Middle frontal gyrus (tissue), 1 donor: ENCODE measurements at regions not wholly inside any gene's neighbourhood (a gene's known extent, or its start where the extent isn't known, plus 50 kb on each side); places are given as distances from the start of the nearest gene placed in this dataset.
"Not testable (repeated sequence)": the region's sequence is repeated elsewhere in the genome, so short reads cannot be mapped to it uniquely, and the experiment has no call there.

Source experiments
- DNase-seq: peaks from one replicate; pipeline ENCODE4 v3.0.0-alpha.2; 2015; ENCODE audit warnings: low spot score; ENCODE audit errors: extremely low spot score

DNA sequence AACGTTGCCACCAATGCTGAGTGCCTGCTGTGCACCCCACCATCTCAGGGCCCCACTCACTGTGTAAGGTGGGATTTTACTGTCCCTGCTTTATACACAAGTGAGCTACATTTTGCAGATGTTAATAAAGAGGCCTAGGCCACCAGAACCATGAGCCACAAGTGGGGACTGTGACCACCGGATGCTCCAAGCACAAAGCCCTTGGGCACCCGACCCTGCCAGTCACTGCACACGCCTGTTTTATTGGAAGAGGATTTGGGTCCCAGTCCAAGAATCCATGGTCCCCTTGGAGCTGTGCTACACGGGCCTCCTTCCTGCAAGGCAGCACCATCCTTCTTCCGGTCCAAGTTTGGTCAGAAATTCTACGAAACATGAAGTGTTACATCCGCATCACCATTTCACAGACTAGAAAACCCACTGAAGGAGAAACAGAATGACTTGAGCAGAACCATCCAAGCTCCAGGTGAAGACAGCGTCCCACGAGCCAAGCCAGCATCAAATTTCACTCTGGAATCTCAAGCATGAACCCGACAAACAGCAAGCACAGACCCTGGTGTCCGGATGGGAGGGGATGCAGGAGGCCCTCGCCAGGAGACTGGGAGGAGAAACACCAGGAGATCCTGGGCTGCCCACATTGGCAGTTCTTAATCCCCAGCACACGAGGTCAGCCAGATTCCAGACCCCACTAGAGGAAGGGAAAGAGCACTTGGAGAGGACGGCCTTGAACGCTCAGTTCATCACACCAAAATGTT is 226.9 kb downstream of the DLL1 start:
- no peak for DNase-seq

DNA sequence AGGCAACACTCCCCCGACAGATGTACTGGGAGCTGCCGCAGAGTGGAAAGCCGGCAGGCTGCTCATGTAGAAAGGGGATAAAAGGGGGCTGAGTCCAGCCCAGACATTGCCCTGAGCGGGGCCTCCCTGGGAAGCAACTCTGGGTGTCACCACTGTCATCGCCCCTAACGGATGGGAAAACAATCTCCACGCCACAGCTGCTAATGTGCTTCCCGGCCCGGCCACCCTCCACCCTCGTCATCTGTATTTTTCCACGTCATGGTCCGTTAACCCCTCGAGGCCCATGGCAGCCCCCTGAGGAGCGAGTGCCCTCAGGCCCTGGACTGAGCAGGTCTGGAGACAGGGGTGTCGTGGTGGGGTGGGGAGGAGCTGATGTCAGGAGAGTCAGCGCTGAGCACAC is 227.4 kb downstream of the DLL1 start:
- DNase-seq = no peak

DNA sequence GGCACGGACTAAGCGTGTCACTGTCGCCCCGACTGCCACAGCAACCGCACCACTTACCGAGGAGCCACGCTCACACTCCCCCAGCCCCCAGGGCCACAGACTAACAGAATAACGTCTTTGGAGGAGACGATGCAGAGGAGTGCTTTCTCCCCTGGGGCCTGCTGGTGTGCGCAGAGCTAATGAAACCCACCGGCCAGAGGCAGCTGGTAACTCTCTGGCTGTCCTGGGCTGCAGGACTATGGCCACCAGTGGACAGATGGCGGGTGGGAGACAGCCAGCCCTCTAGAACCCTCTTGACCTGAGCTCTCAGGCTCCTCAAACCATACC is 228.0 kb downstream of the DLL1 start:
- DNase-seq = no peak

DNA sequence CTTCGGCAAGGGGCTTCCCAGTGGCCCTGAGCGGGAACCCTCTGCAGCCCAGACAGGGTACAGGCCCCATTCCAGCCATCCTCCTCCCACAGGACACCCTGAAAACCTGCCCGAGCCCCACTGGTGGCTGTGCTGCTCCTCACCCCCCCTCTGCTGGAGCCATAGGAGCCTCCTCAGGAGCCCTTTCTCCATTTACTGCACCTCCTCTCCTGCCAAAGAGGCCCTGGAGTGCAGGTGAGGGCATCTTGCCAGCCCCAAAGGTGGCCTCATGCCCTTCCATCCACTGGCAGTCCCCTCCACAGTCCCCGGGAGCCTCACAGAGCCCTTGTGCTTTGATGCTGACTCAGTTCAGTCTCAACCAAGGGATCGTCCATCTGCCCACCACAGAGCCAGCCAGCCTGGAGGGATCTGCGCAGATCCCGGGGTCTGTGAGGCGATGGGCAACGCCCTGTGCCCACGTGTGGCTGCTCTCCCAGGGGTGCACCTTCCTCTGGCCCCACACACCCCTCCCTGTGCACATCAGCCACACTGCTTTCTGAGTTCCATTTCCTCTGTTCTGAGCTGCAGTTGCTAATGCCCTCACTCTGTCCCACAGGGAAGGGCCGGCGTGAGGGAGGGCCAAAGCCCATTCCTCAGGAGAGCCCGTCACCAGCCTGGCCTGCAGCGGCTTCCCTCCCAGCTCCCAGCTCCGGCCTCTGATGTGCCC is 228.5 kb downstream of the DLL1 start:
- DNase-seq = no peak

DNA sequence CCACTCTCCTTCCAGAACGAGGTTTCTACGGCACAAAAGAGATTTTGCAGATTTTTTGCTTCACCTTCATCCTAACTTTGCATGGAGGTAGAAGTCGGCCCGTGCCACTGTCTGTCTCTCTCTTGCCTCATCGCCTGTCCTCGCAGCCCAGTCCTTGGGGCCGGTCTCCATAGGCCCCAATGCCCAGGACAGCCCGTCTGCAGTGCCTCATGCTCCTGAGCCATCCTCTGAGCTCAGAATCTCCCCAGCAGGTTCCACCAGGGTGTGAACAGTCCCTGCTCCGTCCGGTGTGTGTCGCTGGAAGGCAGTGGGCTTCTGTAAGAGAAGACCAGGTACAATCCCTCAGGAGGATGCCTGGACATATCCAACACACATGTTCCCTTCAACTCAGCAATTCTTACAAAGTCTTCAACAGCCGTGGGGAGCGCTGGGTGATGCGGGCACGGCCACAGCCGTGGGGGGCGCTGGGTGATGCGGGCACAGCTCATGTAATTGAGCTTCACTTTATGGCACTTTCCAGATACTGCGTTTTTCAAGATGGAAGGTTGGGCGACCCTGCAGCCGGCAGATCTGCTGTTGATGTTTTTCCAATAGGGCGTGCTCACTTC is 231.9 kb downstream of the DLL1 start:
- DNase-seq = no peak

DNA sequence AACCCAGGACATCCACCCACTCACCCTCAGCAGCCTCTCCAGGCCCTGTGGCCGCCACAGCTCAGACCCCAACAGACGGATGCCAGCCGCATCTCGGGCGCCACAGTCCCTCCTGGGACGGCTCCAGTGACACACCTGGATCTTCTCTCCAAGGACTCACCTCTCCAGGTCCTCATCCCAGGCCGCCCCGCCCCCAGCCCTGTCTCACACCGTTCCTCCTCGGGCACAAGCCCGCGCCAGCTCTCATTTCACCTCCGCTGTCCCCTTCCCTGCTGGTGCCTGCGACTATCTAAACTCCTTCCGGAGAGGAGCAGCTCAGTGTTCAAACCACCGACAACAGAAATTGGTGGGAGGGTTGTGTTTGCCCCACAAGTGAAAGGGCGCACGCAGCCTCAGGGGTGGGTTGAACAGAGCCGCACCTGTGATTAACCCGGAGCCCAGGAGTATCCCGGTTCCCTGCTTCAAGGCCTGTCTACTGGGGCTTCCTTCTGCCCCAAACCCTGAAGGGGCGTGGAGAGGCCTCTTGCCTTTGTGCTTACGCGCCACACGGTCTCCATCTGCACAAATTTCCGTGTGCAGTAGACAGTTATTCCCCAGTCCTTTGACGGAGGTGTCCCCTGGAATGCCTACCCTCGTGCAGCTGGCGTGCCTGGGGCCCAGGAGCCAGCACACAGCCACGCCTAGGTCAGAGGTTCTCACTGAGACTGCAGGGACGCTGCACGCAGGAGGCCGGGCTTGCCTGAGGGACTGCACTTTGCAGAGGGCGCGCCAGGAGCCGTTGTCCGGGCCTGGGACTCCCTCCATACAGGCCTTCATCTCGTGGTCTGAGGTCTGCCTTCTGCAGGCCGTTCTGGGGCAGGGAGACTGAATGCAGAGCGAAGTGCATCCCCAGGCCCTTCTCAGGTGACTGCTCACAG is 232.7 kb downstream of the DLL1 start:
- DNase-seq = no peak

DNA sequence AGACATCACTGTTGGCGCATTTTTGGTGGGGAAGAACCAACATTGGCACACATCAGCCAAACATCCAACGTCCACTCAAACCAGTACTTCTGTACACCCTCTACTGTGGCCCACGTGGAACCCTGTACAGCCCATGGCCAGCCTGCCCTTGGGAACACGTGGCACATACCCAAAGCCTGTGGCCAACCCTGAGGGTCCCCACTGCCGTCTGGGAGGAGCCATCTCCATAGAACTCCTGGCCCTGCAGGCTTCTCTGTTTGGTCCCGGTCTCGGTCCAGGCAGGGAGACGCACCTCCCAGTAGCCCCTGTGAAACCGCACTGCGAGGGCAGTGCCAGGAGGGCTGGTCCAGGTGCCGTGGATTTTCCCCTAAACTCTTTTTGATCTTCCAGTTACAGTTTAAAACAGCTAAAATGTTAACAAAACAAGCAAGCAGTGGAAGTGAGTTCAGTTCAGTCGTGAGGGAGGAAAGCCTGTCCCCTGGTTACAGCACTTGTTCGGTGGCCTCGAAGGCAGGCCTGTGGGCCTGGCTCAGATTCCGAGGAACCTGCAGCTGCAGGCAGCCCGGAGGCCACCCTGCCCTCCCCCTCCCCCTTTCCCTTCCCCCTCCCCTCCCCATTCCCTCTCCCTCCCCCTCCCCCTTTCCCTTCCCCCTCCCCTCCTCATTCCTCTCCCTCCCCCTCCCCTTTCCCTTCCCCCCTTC is 233.7 kb downstream of the DLL1 start:
- no peak for DNase-seq

DNA sequence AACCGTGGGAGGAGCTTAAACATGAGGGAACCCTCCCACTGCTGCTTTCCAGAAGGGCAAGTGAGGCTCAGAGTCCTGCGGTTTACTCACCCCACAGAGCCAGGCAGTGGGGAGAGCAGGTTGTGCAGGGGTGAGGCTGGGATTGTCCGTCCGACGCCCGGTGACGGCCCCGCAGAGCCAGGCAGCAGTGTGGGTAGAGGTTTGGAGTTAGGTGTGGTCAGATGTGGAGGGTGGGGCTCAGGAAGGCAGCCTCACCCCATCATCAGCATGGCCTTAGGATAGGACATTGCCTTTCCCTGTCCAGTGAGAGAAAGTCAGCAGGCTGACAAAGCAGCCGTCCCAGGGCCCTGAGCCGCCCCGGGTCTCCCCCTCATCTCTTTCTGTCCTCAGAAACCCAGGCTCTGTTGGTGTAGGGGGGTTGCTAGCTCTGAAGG is 234.6 kb downstream of the DLL1 start:
- DNase-seq = no peak

DNA sequence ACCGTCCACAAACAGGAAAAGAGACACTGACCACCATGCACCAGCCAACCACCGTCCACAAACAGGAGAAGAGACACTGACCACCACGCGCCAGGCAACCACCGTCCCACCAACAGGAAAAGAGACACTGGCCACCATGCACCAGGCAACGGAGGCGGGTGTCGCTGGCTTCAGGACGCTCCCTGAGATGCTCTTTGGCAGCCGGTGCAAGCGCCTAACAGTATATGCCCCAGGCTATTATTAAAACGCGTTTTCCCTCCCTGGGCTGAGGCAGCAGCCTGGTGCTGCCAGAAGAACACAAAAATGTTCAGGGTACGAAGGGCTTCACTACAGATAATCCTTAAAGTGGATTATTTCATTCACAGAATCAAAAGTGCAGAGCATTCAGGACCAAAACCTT is 235.1 kb downstream of the DLL1 start:
- DNase-seq = not testable (repeated sequence)

DNA sequence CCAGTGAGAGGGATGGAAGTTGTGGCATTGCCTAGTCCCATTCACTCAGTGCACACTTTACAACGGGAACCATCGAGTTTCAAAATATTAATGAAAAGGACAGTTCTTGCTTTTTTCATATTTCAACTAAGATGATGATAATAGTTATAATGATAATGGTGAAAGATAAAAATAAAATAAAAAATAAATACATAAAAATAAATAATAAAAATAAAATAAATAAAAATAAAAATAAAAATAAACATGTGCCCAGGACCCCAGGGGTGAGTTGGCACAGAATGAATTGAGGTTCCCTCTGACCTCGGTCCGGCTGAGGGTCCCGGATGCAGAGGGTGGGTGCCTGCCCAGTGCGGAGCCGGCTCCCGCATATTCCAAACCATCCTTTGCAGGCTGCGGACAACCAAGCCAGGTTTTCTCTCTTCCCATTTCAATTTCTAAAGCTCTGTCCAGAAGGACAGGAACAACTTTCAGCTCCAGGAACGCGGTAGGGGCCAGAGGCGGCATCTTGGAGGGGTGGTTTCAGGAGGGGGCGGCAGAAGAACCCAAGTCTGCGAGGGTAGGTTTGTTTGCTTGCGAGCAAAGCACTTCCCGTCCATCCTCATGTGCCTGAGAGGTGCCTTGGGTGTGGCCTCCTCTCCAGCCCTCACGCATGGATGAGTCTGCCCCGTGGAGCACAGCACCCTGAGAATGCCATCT is 236.8 kb downstream of the DLL1 start:
- no peak for DNase-seq

DNA sequence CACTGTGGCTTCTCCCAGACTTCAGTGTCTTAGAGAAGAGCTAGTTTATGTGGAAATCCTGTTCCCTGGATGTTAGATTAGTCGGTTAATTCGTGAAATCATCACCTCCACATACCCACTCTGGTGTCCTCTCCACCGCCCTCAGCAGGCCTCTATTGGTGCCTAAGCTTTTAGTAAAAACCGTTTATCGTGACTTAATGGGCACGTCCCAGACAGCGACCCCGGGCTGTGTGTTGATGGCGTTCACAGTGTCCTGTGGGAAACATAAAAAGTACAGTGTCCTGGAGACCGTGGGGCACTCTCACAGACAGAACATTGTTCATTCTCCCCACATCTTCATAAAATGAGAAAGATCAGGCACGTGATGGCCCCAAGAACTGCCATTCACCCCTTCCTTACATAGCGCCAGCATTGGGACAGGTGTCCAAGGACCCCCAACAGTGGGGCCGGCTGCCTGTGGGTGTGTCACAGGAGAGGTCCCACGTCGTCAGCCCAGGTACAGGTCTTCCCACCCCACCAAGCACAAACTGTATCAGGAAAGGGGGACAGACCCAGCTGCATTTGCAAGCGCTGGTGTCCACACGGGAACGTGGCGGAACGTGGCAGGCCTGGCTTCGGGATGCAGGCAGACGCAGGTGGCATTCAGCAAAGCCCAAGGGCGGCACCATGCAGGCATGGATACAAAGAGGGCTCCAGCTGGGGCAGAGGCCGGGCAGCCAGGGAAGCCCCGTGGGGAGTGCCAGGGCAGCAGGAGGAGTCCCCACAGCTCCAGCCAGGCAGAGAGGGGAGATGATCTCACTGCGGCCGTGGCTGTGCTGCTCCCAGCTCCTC is 237.7 kb downstream of the DLL1 start:
- DNase-seq = no peak

DNA sequence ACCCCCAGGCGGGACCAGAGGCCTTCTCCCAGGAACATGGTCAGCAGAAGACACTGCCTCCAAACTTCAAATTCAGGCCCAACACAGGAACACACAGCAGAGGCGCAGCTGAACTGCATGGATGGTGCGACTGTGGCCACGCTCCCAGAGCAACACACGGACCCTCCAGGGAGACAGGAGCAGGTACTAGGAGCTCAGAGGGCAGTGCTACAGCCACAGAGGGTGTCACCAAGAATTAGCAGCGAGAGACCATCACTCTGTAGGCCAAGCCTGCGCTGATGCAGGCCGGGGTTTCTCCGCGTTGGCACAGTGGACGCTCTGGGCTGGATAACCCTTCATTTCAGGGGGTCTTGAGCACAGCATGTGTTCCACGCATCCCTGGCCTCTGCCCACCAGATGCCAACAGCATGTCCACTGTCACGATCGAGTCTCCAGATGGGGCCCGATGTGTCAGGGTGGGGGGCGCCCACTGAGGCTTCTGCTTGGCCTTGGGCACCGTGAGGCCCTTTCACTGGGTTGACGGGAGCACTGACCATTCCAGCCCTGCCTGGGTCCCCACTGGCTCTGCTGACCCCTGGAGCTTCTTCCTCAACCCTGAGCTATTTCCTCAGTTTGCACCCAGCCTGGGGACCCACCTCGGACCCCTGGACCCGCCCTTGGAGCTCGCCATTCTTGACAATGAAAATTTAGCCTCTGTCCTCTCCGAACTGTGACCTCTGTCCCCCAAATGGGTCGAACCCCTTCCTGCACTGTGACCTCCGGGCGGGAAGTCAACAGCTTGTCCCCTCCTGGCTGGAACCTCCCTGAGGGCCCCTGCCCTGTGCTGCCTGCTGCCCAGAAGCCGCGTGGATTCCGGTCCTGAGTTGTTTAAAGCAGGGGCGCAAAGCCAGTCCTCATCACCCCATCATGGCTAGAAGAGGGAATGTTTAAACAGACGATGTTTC is 239.4 kb downstream of the DLL1 start:
- DNase-seq = no peak

DNA sequence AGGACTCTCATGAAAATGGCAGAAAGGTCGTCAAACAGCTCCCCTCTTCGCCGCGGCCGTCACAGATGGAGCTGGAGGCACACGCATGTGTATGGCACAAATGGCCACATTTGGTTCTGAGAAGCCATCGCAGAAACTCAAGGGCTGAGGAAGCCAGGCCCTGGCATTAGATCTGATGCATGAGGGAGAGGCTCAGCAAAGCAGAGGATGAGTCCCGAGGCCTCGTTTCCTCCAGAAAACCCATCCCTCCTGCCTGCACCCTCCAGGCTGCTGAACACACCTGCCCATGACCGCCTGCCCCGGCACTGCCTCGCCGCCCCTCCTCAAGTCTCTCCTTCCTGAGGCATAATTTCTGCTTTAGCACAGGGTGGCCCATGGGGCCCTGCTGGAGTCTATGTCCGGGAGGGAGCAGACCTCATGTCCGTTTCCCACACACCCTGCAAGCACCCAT is 240.3 kb downstream of the DLL1 start:
- no peak for DNase-seq

DNA sequence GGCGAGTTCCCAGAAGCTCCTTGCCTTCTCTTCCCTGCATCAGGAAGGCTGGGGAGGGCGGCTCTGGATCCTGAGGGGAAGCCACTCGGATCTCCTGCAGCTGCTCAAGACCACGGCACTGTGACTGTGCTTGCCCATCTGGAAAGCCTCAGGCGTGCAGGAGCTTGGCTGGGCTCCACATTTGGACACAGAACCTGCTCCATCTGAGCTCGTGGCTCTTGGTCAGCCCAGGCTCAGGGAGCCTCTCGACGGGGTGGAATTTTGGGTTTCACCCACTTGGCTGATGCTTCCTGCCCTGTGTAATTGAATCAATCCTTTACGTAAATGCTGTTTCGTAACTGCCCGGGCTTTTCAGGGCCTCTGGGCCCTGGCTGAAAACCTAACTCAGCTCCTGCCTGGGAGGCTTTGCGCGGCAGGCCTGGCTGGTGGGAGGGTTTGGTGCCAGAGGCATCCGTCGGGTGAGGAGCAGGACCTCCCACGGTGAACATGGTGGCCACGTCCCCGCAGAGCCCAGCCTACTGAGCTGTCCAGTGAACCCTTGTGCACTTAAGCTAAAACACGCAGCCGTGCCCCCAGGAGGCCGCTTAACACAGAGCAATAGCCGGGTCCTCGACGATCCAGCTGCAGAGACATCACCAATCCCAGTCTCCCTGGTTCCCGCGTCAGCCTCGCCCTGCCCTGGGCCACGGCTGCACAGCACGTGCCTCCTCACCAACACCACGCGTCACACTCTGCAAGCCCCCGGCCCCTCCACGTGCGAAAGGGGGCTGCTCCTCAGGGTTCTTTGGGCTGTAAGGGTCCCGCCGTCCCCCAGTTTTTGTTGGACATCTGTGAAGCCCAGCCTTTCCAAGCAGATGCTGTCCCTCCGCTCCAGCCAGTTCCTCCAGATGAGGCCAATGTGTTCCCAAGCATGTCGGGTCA is 241.0 kb downstream of the DLL1 start:
- no peak for DNase-seq

DNA sequence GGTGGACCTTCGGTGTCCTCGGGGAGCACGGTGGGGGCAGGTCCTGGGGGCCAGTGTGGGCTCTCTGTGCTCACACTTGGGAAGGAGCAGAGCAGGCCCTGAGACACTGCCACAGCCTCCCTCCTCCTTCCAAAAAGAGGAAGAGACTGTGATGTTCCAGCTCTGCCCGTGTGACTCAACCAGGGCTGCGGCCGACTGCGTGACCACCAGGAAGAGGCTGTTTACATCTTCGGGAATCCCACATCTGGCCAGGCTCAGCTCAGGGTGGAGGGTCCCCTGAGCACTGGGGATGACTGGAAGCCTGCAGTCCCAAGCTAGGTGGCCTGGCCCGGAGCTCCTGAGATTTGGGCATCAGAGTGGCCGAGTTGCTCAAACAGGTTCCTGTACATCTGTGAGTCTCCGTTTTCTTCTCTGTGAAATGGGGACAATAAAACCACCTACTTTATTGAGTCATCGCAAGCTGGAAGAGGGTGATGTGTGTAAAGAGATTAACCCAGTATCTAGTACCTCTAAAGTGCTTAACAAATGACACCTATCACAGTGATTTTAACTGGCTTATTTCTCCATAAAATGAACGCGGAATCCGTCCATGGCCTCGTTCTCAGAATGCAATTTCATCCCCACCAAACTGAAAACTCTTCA is 242.1 kb downstream of the DLL1 start:
- DNase-seq = no peak

DNA sequence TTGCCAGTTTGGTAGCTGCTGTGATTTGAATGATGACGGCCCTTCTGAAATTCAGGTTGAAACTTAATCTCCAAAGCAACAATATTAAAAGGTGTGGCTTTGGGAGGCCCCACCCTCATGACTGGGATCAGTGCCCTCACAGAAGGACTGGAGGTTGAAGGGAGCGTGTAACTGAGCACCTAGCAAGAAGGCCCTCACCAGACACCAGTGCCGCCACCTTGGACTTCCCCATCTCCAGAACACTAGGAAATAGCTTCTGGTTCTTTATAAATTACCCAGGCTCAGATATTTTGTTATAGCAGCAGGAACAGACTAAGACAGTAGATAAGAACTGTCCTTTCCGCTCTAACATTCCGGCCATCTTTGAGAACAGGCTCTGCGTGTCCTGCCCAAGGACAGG is 243.1 kb downstream of the DLL1 start:
- DNase-seq = no peak
